H1 (cell line): ENCODE measurements at regions not wholly inside any gene's neighbourhood (a gene's known extent, or its start where the extent isn't known, plus 50 kb on each side); places are given as distances from the start of the nearest gene placed in this dataset.

ENCODE experiments used
- EGR1 ChIP-seq: IDR thresholded peaks from 2 replicates; pipeline ENCODE4 v1.6.1; 2011; ENCODE audit warnings: low read depth, low read length, borderline replicate concordance
- EP300 ChIP-seq, 2 experiments: IDR thresholded peaks; 1 replicate in 1 of 2; 2 replicates in 1 of 2; pipeline ENCODE4 v1.6.1; 2011 to 2012; ENCODE audit warnings: low read depth in 2 of 2, low read length in 2 of 2, mild to moderate bottlenecking in 2 of 2, borderline replicate concordance in 1 of 2, inconsistent platforms in 1 of 2, moderate library complexity in 1 of 2
- GABPA ChIP-seq: IDR thresholded peaks from 2 replicates; pipeline ENCODE4 v1.6.1; 2011; ENCODE audit warnings: mild to moderate bottlenecking, low read length, moderate library complexity, borderline replicate concordance; ENCODE audit not compliant: insufficient read depth
- POLR2AphosphoS5 ChIP-seq: IDR thresholded peaks from 2 replicates; pipeline ENCODE4 v1.6.1; 2011; ENCODE audit warnings: low read depth, low read length
- SP1 ChIP-seq: IDR thresholded peaks from 2 replicates; pipeline ENCODE4 v1.6.1; 2011; ENCODE audit warnings: low read depth, low read length

DNA sequence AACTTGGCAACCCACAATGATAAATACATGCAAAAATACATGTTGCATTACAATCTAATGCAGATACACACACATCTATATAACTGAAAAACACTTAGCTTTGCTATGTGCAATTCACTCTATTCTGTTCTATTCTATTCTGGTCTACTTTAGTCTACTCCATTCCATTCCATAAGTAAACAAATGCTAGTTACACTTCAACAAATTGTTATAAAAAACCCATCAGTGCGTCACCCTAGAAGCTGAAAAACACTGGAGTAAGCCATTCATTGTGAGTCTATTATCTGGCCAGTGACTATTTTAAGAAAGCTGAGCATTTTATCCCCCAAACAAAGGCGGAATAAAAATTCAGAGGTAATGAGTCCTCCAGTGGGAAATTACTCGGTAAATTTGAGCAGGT lies 315.7 kb upstream of the EPHA7 start:
- no peak for TF ChIP-seq EGR1
- no peak for TF ChIP-seq EP300 (IDR thresholded peaks at IDR 0.05; ENCODE audit: borderline replicate concordance in 1 of 2, low read depth in 2 of 2, low read length in 2 of 2)
- TF ChIP-seq SP1 = no peak
- no peak for TF ChIP-seq POLR2AphosphoS5
- TF ChIP-seq GABPA = no peak
